DOHH2 (cell line): ENCODE measurements at regions not wholly inside any gene's neighbourhood (a gene's known extent, or its start where the extent isn't known, plus 50 kb on each side); places are given as distances from the start of the nearest gene placed in this dataset.

Experiments used
- H3F3A ChIP-seq: fragments of 200-600 bp; sonication (generic), shearing (Covaris generic); 2 replicates; pipeline ENCODE4 v1.6.0; 2016; ENCODE audit warnings: antibody characterized with exemption, mild to moderate bottlenecking; ENCODE audit not compliant: control insufficient read depth, insufficient read depth
- H3K27ac ChIP-seq: fragments of 200-600 bp; sonication (generic); 2 replicates; pipeline ENCODE4 v1.5.1; 2014; ENCODE audit warnings: low read depth, mild to moderate bottlenecking, low read length, moderate library complexity
- H3K27me3 ChIP-seq: fragments of 200-600 bp; sonication (generic); 2 replicates; pipeline ENCODE4 v1.6.1; 2014; ENCODE audit warnings: mild to moderate bottlenecking, low read length, mixed read lengths; ENCODE audit not compliant: control insufficient read depth
- H3K36me3 ChIP-seq: fragments of 200-600 bp; sonication (generic); 2 replicates; pipeline ENCODE4 v1.6.1; 2014; ENCODE audit warnings: mild to moderate bottlenecking, low read length, moderate library complexity, mixed read lengths; ENCODE audit not compliant: control insufficient read depth
- H3K4me1 ChIP-seq: fragments of 200-600 bp; sonication (generic); 2 replicates; pipeline ENCODE4 v1.6.1; 2014; ENCODE audit warnings: mild to moderate bottlenecking, low read length, mixed read lengths; ENCODE audit not compliant: control insufficient read depth
- H3K4me2 ChIP-seq: fragments of 200-600 bp; sonication (generic); 2 replicates; pipeline ENCODE4 v1.6.0; 2014; ENCODE audit warnings: mild to moderate bottlenecking, low read length, moderate library complexity
- H3K4me3 ChIP-seq: fragments of 200-600 bp; sonication (generic); 2 replicates; pipeline ENCODE4 v1.5.1; 2014; ENCODE audit warnings: mild to moderate bottlenecking, low read length, mixed read lengths
- H3K79me2 ChIP-seq: fragments of 200-600 bp; sonication (generic); 2 replicates; pipeline ENCODE4 v1.6.1; 2014; ENCODE audit warnings: mild to moderate bottlenecking, low read length, mixed read lengths; ENCODE audit not compliant: control insufficient read depth
- H3K9me2 ChIP-seq: fragments of 200-600 bp; sonication (generic); replicated peaks from 2 replicates; pipeline ENCODE4 v1.6.1; 2014; ENCODE audit warnings: mild to moderate bottlenecking, low read length, mixed read lengths; ENCODE audit not compliant: control insufficient read depth
- H3K9me3 ChIP-seq: fragments of 200-600 bp; sonication (generic); 2 replicates; pipeline ENCODE4 v1.6.1; 2014; ENCODE audit warnings: antibody characterized with exemption, low read length, mixed read lengths; ENCODE audit not compliant: control insufficient read depth, insufficient read depth
- H4K20me1 ChIP-seq: fragments of 200-600 bp; sonication (generic); 2 replicates; pipeline ENCODE4 v1.6.0; 2014; ENCODE audit warnings: low read depth, mild to moderate bottlenecking, antibody characterized with exemption, low read length, moderate library complexity; ENCODE audit not compliant: control insufficient read depth, insufficient read depth
- CTCF ChIP-seq: fragments of 200-600 bp; sonication (generic); IDR thresholded peaks from one replicate; pipeline ENCODE4 v1.5.1; 2014; ENCODE audit warnings: antibody characterized with exemption, mild to moderate bottlenecking, low read depth, low read length; ENCODE audit not compliant: poor library complexity, severe bottlenecking
- EZH2phosphoT487 ChIP-seq: fragments of 200-600 bp; sonication (generic); IDR thresholded peaks from 2 replicates; pipeline ENCODE4 v1.6.1; 2017; ENCODE audit warnings: borderline replicate concordance, mild to moderate bottlenecking, antibody characterized with exemption, low read length, moderate library complexity, mixed read lengths

- no peaks in the 10 kb centered on the region for H3K79me2 ChIP-seq
- H3K27ac ChIP-seq, result no peak overlapping the region
- no peaks in the 10 kb centered on the region for H3K9me3 ChIP-seq
- no peaks in the 10 kb centered on the region for H3F3A ChIP-seq
- no peaks in the 10 kb centered on the region for H3K9me2 ChIP-seq
- no peaks in the 10 kb centered on the region for H4K20me1 ChIP-seq
- H3K4me2 ChIP-seq, result peak overlapping the region; percentile 85
- H3K4me1 ChIP-seq, result no peaks in the 10 kb centered on the region
- no peaks in the 10 kb centered on the region for H3K27me3 ChIP-seq
- no peaks in the 10 kb centered on the region for H3K36me3 ChIP-seq
- H3K4me3 ChIP-seq, result peak overlapping the region; percentile 61
- TF ChIP-seq EZH2phosphoT487 (no peak), CTCF (peak; percentile 66)
Measured at GRCh38 chr11:129695571-129696308, 119.9 kb upstream of the TMEM45B start.

DNA sequence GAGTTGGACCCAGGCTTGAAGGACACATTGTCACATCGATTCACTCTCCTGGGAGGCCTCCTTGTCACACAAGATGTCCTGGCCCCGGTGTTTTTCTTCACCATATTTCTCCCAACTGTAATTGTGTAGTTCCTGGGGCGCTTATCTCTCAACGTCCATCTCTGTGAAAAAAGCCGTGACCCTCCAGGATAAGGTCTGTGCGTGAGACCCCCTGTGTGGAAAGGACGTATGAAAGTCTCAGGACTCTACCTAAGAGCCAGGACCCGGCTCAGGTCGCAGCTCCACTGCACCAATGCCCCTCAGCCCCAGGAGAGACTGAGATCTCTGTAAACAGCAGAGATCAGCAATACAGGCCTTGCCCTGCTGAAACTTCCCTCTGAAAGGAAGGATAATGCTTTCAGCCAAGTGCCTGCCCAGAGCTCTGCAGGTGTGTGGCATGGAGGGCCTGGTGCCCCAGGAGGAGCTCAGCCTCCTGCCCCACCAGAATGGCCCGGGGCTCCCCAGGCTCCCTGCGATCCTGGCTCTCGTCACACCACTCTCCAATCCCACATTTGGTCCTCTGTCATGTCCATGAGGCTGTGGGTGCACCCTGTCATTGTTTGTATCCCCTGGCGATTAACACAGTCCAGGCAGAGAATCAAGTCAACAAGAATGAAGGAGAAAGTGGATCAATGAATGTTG lies 119.2 kb upstream of the TMEM45B start:
- no peak overlapping the region for H3K27ac ChIP-seq
- H3K4me3 ChIP-seq, result no peak overlapping the region; the same call in 1 of the 2 replicates
- no peaks in the 10 kb centered on the region for H3K4me1 ChIP-seq
- no peaks in the 10 kb centered on the region for H3K79me2 ChIP-seq
- no peak overlapping the region; the same call in 1 of the 2 replicates for H3K4me2 ChIP-seq
- no peak for TF ChIP-seq EZH2phosphoT487
- no peak for TF ChIP-seq CTCF
- H4K20me1 ChIP-seq, result no peaks in the 10 kb centered on the region
- H3K9me2 ChIP-seq, result no peaks in the 10 kb centered on the region
- no peaks in the 10 kb centered on the region for H3K36me3 ChIP-seq
- H3K9me3 ChIP-seq, result no peaks in the 10 kb centered on the region
- no peaks in the 10 kb centered on the region for H3F3A ChIP-seq
- H3K27me3 ChIP-seq, result no peaks in the 10 kb centered on the region

DNA sequence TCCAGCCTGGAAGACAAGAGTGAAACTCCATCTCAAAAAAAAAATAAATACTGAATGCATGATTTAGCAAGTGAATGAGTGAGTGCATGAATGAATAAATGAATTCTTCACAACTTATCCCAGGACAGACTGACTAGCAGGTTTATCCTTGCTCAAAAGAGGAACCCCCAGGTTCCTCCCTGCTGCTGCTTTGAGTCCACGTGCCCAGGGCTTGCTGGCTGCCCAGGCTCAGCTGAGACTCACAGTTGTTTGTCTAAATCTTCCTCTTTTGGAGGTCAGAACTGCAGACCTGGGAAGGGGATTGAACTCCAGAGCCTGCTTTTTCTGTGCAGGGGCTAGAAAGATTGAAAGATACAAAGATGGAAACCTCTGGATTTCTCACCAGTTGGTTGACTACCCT lies 117.4 kb upstream of the TMEM45B start:
- Histone ChIP-seq H3K9me3 (no peaks in the 10 kb centered on the region), H3F3A (no peaks in the 10 kb centered on the region), H3K36me3 (no peaks in the 10 kb centered on the region), H3K9me2 (no peaks in the 10 kb centered on the region), H3K4me2 (no peak overlapping the region), H3K79me2 (no peaks in the 10 kb centered on the region), H3K27me3 (no peaks in the 10 kb centered on the region), H3K27ac (no peak overlapping the region), H4K20me1 (no peaks in the 10 kb centered on the region), H3K4me3 (no peak overlapping the region), H3K4me1 (no peaks in the 10 kb centered on the region)
- no peak for TF ChIP-seq EZH2phosphoT487
- no peak for TF ChIP-seq CTCF
